GM12891 (cell line): ENCODE measurements at regions not wholly inside any gene's neighbourhood (a gene's known extent, or its start where the extent isn't known, plus 50 kb on each side); places are given as distances from the start of the nearest gene placed in this dataset.

Source experiments
- POLR2A ChIP-seq: IDR thresholded peaks from 2 replicates; pipeline ENCODE4 v1.6.1; 2011; ENCODE audit warnings: low read depth, low read length, control low read depth
- POU2F2 ChIP-seq: IDR thresholded peaks from 2 replicates; pipeline ENCODE4 v1.6.1; 2011; ENCODE audit warnings: low read depth, mild to moderate bottlenecking, control low read depth, low read length, moderate library complexity
- TAF1 ChIP-seq: IDR thresholded peaks from 2 replicates; pipeline ENCODE4 v1.6.1; 2011; ENCODE audit warnings: low read depth, low read length, control low read depth

DNA sequence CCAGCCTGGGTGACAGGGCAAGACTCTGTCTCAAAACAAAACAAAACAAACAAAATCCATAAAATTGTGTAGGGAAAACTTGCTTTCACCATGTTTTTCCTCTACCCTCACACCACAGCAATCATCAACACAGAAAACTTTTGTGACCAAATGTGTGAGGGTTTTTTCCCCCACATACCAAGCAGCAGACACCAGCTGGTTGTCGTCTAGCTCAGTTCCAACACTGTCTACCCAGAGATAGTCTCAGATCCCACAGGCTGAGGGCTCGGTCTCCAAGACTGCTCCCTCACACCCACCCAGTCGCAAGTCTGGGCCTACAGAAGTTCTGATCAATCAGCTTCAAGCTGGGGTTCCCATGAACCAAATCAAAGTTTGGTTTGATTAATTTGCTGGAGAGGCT is 322.4 kb upstream of the MAGI2 start:
- TF ChIP-seq TAF1 (no peak), POU2F2 (no peak), POLR2A (no peak)
